Fibroblast of the aortic adventitia (primary cell): ENCODE measurements at regions not wholly inside any gene's neighbourhood (a gene's known extent, or its start where the extent isn't known, plus 50 kb on each side); places are given as distances from the start of the nearest gene placed in this dataset.

ENCODE experiments used
- DNase-seq: peaks from one replicate; pipeline ENCODE4 v3.0.0-alpha.2; 2010; ENCODE audit warnings: low read depth
- H3K4me3 ChIP-seq: 2 replicates; pipeline ENCODE4 v1.5.1; 2011; ENCODE audit warnings: low read depth, mild to moderate bottlenecking, control low read depth, low read length, moderate library complexity
- CTCF ChIP-seq: IDR thresholded peaks from 2 replicates; pipeline ENCODE4 v1.5.1; 2011; ENCODE audit warnings: mild to moderate bottlenecking, low read length, control low read depth, inconsistent platforms; ENCODE audit not compliant: insufficient read depth

- no peak overlapping the region for H3K4me3 ChIP-seq
- TF ChIP-seq CTCF = no peak
- peak; percentile 70 for DNase-seq
These were observed 56.5 kb upstream of the SPATA31D4 start for GRCh38 chr9:81871695-81872094.

GRCh38 chr9:81874250-81874649 is 54.0 kb upstream of the SPATA31D4 start:
- no peak overlapping the region for H3K4me3 ChIP-seq
- DNase-seq = no peak
- TF ChIP-seq CTCF = no peak

GRCh38 chr9:81874931-81875330 is 53.3 kb upstream of the SPATA31D4 start:
- no peak for TF ChIP-seq CTCF
- H3K4me3 ChIP-seq = no peak overlapping the region
- DNase-seq = peak; percentile 83

- no peak for DNase-seq
- H3K4me3 ChIP-seq = no peak overlapping the region
- TF ChIP-seq CTCF = no peak
These were observed 51.2 kb upstream of the SPATA31D4 start for GRCh38 chr9:81877047-81877446.
